Type B pancreatic cell (in vitro differentiated cells): ENCODE measurements at regions not wholly inside any gene's neighbourhood (a gene's known extent, or its start where the extent isn't known, plus 50 kb on each side); places are given as distances from the start of the nearest gene placed in this dataset.

Experiments used
- DNase-seq: peaks from one replicate; pipeline ENCODE4 v3.0.0; 2021; ENCODE audit warnings: mixed read lengths; ENCODE audit not compliant: unreplicated experiment; ENCODE audit errors: extremely low spot score
- H3K27ac Mint-ChIP-seq: 2 replicates; pipeline ENCODE4 v1.8.0; 2021; ENCODE audit warnings: mild to moderate bottlenecking, mixed read lengths
- H3K27me3 Mint-ChIP-seq: 2 replicates; pipeline ENCODE4 v1.8.0; 2021; ENCODE audit warnings: mixed read lengths
- H3K36me3 Mint-ChIP-seq: 2 replicates; pipeline ENCODE4 v1.8.0; 2021; ENCODE audit warnings: mixed read lengths
- H3K4me1 Mint-ChIP-seq: one replicate; pipeline ENCODE4 v1.8.0; 2021; ENCODE audit warnings: mixed read lengths; ENCODE audit not compliant: unreplicated experiment
- H3K4me3 Mint-ChIP-seq: 2 replicates; pipeline ENCODE4 v1.8.0; 2021; ENCODE audit warnings: mild to moderate bottlenecking, mixed read lengths
- H3K9me3 Mint-ChIP-seq: 2 replicates; pipeline ENCODE4 v1.8.0; 2021; ENCODE audit warnings: mixed read lengths
- TF ChIP-seq, protein P1 (sequence below): fragments of 200-600 bp; sonication (generic); conservative IDR thresholded peaks from 2 replicates; pipeline ENCODE4 v1.5.0; 2021; ENCODE audit warnings: antibody characterized with exemption, mild to moderate bottlenecking

DNA sequence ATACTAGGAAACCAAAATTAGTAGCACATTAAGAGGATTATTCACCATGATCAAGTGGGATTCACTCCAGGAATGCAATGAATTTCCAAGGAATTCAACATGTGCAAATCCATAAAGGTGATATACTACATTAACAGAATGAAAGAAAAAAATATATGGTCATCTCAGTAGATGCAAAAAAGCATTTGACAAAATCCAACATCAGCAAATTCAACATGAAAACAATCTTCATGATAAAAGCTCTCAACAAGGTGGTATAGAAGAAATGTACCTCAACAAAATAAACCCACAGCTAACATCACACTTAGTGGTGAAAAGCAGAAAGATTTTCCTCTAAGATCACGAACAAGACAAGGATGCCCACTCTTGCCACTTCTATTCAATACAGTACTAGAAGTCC, 74.4 kb upstream of the PDE10A start:
- Mint-ChIP-seq H3K4me1 (peaks cover 7% of the 10 kb centered on the region), H3K36me3 (peaks cover 5% of the 10 kb centered on the region), H3K27me3 (peaks cover 16% of the 10 kb centered on the region), H3K27ac (no peak overlapping the region), H3K4me3 (no peak overlapping the region), H3K9me3 (peaks cover 5% of the 10 kb centered on the region)
- TF ChIP-seq, protein P1, sequence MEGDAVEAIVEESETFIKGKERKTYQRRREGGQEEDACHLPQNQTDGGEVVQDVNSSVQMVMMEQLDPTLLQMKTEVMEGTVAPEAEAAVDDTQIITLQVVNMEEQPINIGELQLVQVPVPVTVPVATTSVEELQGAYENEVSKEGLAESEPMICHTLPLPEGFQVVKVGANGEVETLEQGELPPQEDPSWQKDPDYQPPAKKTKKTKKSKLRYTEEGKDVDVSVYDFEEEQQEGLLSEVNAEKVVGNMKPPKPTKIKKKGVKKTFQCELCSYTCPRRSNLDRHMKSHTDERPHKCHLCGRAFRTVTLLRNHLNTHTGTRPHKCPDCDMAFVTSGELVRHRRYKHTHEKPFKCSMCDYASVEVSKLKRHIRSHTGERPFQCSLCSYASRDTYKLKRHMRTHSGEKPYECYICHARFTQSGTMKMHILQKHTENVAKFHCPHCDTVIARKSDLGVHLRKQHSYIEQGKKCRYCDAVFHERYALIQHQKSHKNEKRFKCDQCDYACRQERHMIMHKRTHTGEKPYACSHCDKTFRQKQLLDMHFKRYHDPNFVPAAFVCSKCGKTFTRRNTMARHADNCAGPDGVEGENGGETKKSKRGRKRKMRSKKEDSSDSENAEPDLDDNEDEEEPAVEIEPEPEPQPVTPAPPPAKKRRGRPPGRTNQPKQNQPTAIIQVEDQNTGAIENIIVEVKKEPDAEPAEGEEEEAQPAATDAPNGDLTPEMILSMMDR = no peak
- no peak for DNase-seq

DNA sequence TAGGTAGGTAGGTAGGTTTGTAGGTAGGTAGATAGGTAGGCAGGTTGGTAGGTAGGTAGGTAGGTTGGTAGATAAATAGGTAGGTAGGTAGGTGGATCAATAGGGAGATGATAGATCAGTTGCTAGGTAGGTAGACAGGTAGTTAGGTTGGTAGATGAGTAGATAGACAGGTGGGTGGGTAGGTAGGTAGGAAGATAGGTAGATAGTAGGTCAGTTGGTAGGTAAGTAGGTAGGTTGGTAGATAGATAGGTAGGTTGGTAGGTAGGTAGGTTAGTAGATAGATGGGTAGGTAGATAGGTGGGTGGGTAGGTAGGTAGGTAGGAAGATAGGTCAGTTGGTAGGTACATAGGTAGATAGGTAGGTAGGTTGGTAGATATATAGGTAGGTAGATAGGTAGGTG, 72.0 kb upstream of the PDE10A start:
- Mint-ChIP-seq H3K4me1 (peaks cover 7% of the 10 kb centered on the region), H3K4me3 (no peak overlapping the region), H3K9me3 (peaks cover 5% of the 10 kb centered on the region), H3K27me3 (peaks cover 15% of the 10 kb centered on the region), H3K27ac (no peak overlapping the region), H3K36me3 (peaks cover 5% of the 10 kb centered on the region)
- TF ChIP-seq, protein P1 = no peak
- no peak for DNase-seq

DNA sequence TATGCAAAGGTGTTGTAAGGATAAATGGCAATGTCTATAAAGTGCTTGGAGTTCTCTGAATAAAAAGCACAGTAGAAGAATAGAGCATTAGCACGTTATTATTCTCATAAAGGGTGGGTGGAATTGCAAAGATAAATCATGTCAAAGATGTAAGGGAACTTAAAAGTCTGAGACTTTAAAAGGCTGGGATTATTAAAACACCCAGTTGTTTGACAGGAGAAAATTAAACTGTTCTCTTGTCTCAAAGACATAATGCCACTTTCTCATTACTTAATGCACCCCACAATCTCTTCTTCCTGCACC, 70.4 kb upstream of the PDE10A start:
- DNase-seq = no peak
- TF ChIP-seq, protein P1 = no peak
- Mint-ChIP-seq H3K36me3 (peaks cover 5% of the 10 kb centered on the region), H3K27me3 (peaks cover 15% of the 10 kb centered on the region), H3K9me3 (peaks cover 5% of the 10 kb centered on the region), H3K4me1 (peaks cover 7% of the 10 kb centered on the region), H3K4me3 (no peak overlapping the region), H3K27ac (no peak overlapping the region)

DNA sequence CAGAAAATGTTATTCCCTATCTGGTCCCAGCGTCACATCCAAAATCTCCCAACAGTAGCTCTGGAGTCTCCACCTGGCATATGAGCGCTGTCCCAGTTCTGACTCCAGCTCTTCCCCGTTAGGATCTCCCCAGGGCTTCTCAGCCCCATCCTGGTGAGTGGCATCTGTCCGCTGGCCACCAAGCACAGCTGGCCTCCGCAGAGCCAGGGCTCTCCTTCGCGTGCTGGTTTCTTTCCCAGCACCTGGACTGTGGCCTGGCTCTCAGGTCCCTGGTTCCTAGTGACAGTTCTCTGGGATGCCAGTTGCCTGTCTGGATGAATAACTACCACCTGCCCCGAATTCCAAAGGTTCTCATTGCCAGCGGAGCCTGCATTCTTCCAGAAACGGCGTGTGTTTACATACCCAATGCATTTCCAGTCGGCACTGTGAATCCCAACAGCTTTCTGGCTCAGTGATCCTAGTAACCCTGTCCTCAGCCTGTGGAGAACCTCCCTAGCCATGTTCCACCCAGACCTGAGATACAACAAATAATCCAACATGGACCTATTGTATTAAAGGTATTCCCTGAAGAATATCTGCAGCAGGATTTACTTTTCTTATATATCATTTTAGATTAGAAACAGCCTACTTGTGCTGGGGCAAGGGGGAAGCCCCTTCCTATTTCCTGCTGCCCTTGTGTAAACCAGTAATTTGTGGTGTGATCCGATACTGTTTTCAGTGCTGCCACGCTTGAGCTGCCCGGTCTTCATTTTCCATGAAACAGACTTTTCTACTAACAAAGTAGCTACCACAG, 69.9 kb upstream of the PDE10A start:
- Mint-ChIP-seq H3K27me3 (peaks cover 15% of the 10 kb centered on the region), H3K27ac (no peak overlapping the region), H3K4me3 (no peak overlapping the region), H3K9me3 (peaks cover 5% of the 10 kb centered on the region), H3K4me1 (peaks cover 12% of the 10 kb centered on the region), H3K36me3 (peaks cover 5% of the 10 kb centered on the region)
- TF ChIP-seq, protein P1 = no peak
- no peak for DNase-seq

DNA sequence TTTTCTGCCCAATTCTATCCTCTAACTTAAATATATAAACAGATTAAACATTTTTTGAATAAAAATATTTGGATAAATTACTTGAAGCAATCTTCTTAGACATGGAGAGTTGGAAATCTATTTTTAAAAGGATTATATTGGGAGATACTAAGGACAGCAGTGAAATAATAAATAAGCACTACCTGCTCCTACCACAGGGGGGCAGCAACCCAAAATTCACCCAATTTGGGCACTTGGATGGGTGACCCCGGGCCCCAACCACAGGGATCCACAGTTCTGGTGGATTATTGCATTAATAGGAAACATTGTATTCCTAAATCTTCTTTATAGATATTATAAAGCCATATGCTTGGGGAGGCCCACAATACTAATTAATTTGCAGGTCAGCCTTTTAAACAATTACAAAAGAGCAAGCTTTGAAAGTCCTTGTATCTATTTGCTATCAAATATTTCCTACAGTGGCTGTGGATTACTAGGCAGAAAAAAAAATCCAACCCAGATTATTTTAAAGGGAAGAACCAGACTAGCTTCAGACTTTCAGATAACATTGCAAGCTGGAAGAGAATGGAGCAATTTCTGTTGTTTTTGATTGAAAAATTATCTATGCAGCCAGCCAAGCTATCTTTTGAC, 66.4 kb upstream of the PDE10A start:
- Mint-ChIP-seq H3K4me1 (peaks cover 20% of the 10 kb centered on the region), H3K27ac (no peak overlapping the region), H3K4me3 (no peak overlapping the region), H3K36me3 (no peaks in the 10 kb centered on the region), H3K9me3 (no peaks in the 10 kb centered on the region), H3K27me3 (peaks cover 11% of the 10 kb centered on the region)
- TF ChIP-seq, protein P1 = peak; percentile 94
- DNase-seq = no peak
